Endothelial cell of umbilical vein (primary cell): ENCODE measurements at regions not wholly inside any gene's neighbourhood (a gene's known extent, or its start where the extent isn't known, plus 50 kb on each side); places are given as distances from the start of the nearest gene placed in this dataset.

Experiments
- BruUV-seq: library from RNA; stranded (reverse); fragments of 400-500 nt; replicated peaks from 2 replicates; lab custom pipeline; 2021; lab: Mats Ljungman, UMichigan
- CTCF ChIA-PET: fragments of 300-600, 350-600 bp; sonication (Branson Sonifier 250); formaldehyde crosslinking; loops from one replicate; lab custom pipeline; 2021; ENCODE audit warnings: antibody characterized with exemption, inconsistent platforms; lab: Charles Lee
- POLR2A ChIA-PET: fragments of 300-600, 350-600 bp; sonication (Branson Sonifier 250); formaldehyde crosslinking; loops from one replicate; lab custom pipeline; 2021; ENCODE audit warnings: antibody characterized with exemption, inconsistent platforms; lab: Charles Lee
- DNase-seq: peaks from one replicate; pipeline ENCODE4 v3.0.0-alpha.2; 2011; ENCODE audit warnings: low read depth, low spot score
- FAIRE-seq: peaks from 2 replicates; lab custom pipeline; 2011; peaks lifted over from hg19 to GRCh38; lab: Jason Lieb, UNC
- H2AFZ ChIP-seq: 2 replicates; pipeline ENCODE4 v1.6.0; 2012; ENCODE audit warnings: low read depth, low read length, control low read depth, inconsistent platforms
- H3K27ac ChIP-seq: 2 replicates; pipeline ENCODE4 v1.5.1; 2011; ENCODE audit warnings: low read depth, mild to moderate bottlenecking, control low read depth, low read length, moderate library complexity; ENCODE audit not compliant: insufficient read depth
- H3K27me3 ChIP-seq, 2 experiments: 2 replicates each; pipeline versions ENCODE4 v1.6.0 to v1.6.1; 2011; ENCODE audit warnings: low read length in 2 of 2, mixed read lengths in 1 of 2; ENCODE audit not compliant: control insufficient read depth in 2 of 2, insufficient read depth in 2 of 2
- H3K36me3 ChIP-seq, 2 experiments: 2 replicates in 1 of 2; 3 replicates in 1 of 2; pipeline ENCODE4 v1.5.1; 2011; ENCODE audit warnings: low read length in 2 of 2, mild to moderate bottlenecking in 1 of 2, moderate library complexity in 1 of 2; ENCODE audit not compliant: control insufficient read depth in 2 of 2, insufficient read depth in 2 of 2; ENCODE audit errors: extremely low read depth in 1 of 2
- H3K4me1 ChIP-seq: 3 replicates; pipeline ENCODE4 v1.5.1; 2011; ENCODE audit warnings: mild to moderate bottlenecking, low read length; ENCODE audit not compliant: control insufficient read depth, insufficient read depth; ENCODE audit errors: extremely low read depth
- H3K4me2 ChIP-seq: 2 replicates; pipeline ENCODE4 v1.6.1; 2011; ENCODE audit warnings: low read length, control low read depth, mixed read lengths; ENCODE audit not compliant: insufficient read depth
- H3K4me3 ChIP-seq, 3 experiments: fragments of 200-600 bp in 1 of 3; sonication (generic), shearing (Covaris generic) in 1 of 3; replicated peaks in 1 of 3; 2 replicates each; pipeline ENCODE4 v1.5.1; 2011 to 2016; ENCODE audit warnings: control low read depth in 3 of 3, low read length in 3 of 3, mild to moderate bottlenecking in 2 of 3, inconsistent platforms in 1 of 3, low read depth in 1 of 3, moderate library complexity in 1 of 3; ENCODE audit not compliant: insufficient read depth in 1 of 3
- H3K79me2 ChIP-seq: 2 replicates; pipeline ENCODE4 v1.6.0; 2012; ENCODE audit warnings: low read length, inconsistent platforms; ENCODE audit not compliant: control insufficient read depth, insufficient read depth
- H3K9ac ChIP-seq: replicated peaks from 2 replicates; pipeline ENCODE3; 2011; ENCODE audit warnings: low read length, control low read depth; ENCODE audit not compliant: insufficient read depth; ENCODE audit errors: extremely low read depth
- H3K9me1 ChIP-seq: replicated peaks from 3 replicates; pipeline ENCODE4 v1.6.0; 2011; ENCODE audit warnings: mild to moderate bottlenecking, low read length; ENCODE audit not compliant: control insufficient read depth, insufficient read depth; ENCODE audit errors: extremely low read depth
- H3K9me3 ChIP-seq: replicated peaks from 2 replicates; pipeline ENCODE4 v1.5.1; 2012; ENCODE audit warnings: low read length, inconsistent platforms; ENCODE audit not compliant: control insufficient read depth, insufficient read depth
- H4K20me1 ChIP-seq: replicated peaks from 2 replicates; pipeline ENCODE3; 2011; ENCODE audit warnings: mild to moderate bottlenecking, low read length; ENCODE audit not compliant: control insufficient read depth, insufficient read depth; ENCODE audit errors: extremely low read depth
- CTCF ChIP-seq, 2 donors: IDR thresholded peaks; 1 replicate in 1 of 2; 2 replicates in 1 of 2; pipeline ENCODE4 v1.5.1; 2011; ENCODE audit warnings: low read length in 2 of 2, mild to moderate bottlenecking in 2 of 2, moderate library complexity in 2 of 2, control low read depth in 1 of 2, inconsistent platforms in 1 of 2, low read depth in 1 of 2; ENCODE audit not compliant: insufficient read depth in 1 of 2; ENCODE audit errors: extremely low read depth in 1 of 2
- EZH2 ChIP-seq: IDR thresholded peaks from 2 replicates; pipeline ENCODE4 v1.6.1; 2012; ENCODE audit warnings: borderline replicate concordance, low read depth, mild to moderate bottlenecking, moderate library complexity, low read length, inconsistent platforms; ENCODE audit not compliant: severe bottlenecking
- FOS ChIP-seq: IDR thresholded peaks from 2 replicates; pipeline ENCODE4 v1.6.1; 2011; ENCODE audit warnings: mild to moderate bottlenecking, low read length, moderate library complexity, borderline replicate concordance; ENCODE audit not compliant: insufficient read depth
- GATA2 ChIP-seq: IDR thresholded peaks from 2 replicates; pipeline ENCODE4 v1.7.0; 2011; ENCODE audit warnings: low read depth, mild to moderate bottlenecking, moderate library complexity, mixed read lengths, low read length; ENCODE audit not compliant: insufficient read length, insufficient read depth
- JUN ChIP-seq: IDR thresholded peaks from 2 replicates; pipeline ENCODE4 v1.6.1; 2011; ENCODE audit warnings: borderline replicate concordance, low read depth; ENCODE audit not compliant: insufficient read length, insufficient read depth
- MAX ChIP-seq: IDR thresholded peaks from 2 replicates; pipeline ENCODE4 v1.6.1; 2011; ENCODE audit not compliant: insufficient read depth, insufficient read length
- MYC ChIP-seq: IDR thresholded peaks from one replicate; pipeline ENCODE4 v1.6.1; 2011; ENCODE audit warnings: mild to moderate bottlenecking, low read depth, low read length
- POLR2A ChIP-seq: IDR thresholded peaks from 2 replicates; pipeline ENCODE4 v1.6.1; 2012; ENCODE audit warnings: low read depth, mild to moderate bottlenecking, control low read depth, low read length
- POLR2AphosphoS5 ChIP-seq: IDR thresholded peaks from 2 replicates; pipeline ENCODE4 v1.6.1; 2012; ENCODE audit warnings: low read depth, mild to moderate bottlenecking, control low read depth, low read length, moderate library complexity; ENCODE audit not compliant: insufficient read depth
- dilution Hi-C: fragments of 300-500 bp; cut with MboI; formaldehyde crosslinking; loops from one replicate; pipeline ENCODE4 v1.15.0; 2019; ENCODE audit warnings: low sequenced_read_pairs; ENCODE audit not compliant: extremely low pct_ligation_motif_present
- intact Hi-C: fragments of 100-400 bp; cut with micrococcal nuclease; formaldehyde crosslinking; loops from one replicate; pipeline ENCODE4 v1.10.0; 2022

- H3K79me2 ChIP-seq: no peaks in the 10 kb centered on the region
- dilution Hi-C loops (no loop called here), intact Hi-C loops (no loop called here)
- TF ChIP-seq MYC: no peak
- no peak for TF ChIP-seq MAX
- no peak for TF ChIP-seq CTCF (IDR thresholded peaks at IDR 0.05; ENCODE audit: extremely low read depth in 1 of 2, insufficient read depth in 1 of 2, low read depth in 1 of 2, low read length in 2 of 2)
- TF ChIP-seq POLR2AphosphoS5: no peak
- no peak for TF ChIP-seq GATA2
- TF ChIP-seq JUN: no peak
- no peak for TF ChIP-seq EZH2
- TF ChIP-seq POLR2A: no peak
- no peak for TF ChIP-seq FOS
- no peaks in the 10 kb centered on the region for H4K20me1 ChIP-seq
- H3K9ac ChIP-seq: no peak overlapping the region
- H3K36me3 ChIP-seq: no peaks in the 10 kb centered on the region
- no peaks in the 10 kb centered on the region for H3K9me3 ChIP-seq
- POLR2A ChIA-PET: no interaction called here
- H3K4me2 ChIP-seq: no peak overlapping the region
- H3K4me1 ChIP-seq: no peaks in the 10 kb centered on the region
- no peak overlapping the region for H3K27ac ChIP-seq
- H3K4me3 ChIP-seq: no peak overlapping the region
- no TSS peak for BruUV-seq
- no peaks in the 10 kb centered on the region for H3K27me3 ChIP-seq
- FAIRE-seq (no peak), DNase-seq (no peak)
- H3K9me1 ChIP-seq: no peaks in the 10 kb centered on the region
- CTCF ChIA-PET: no interaction called here
- no peak overlapping the region for H2AFZ ChIP-seq
Measured at GRCh38 chr17:54738496-54738895, 162.2 kb upstream of the TOM1L1 start.
